HepG2 (cell line): ENCODE measurements at regions not wholly inside any gene's neighbourhood (a gene's known extent, or its start where the extent isn't known, plus 50 kb on each side); places are given as distances from the start of the nearest gene placed in this dataset.

ENCODE experiments used
- ATAC-seq: fragments of 200-7000 bp; cut with Tn5 transposase; 3 replicates; pipeline ENCODE4 v1.9.1; 2020; ENCODE audit warnings: mild to moderate bottlenecking, moderate library complexity
- BruUV-seq: library from RNA; stranded (reverse); fragments of 400-500 nt; replicated peaks from 2 replicates; lab custom pipeline; 2021; lab: Mats Ljungman, UMichigan
- CTCF ChIA-PET: fragments of 300-600 bp; formaldehyde crosslinking; extraction: SDS; loops from one replicate; lab custom pipeline; 2021; ENCODE audit warnings: low total read pairs, inconsistent platforms, low intra/inter-chr PET ratio; lab: Yijun Ruan, JAX
- POLR2A ChIA-PET: fragments of 350-600 bp; sonication (Branson Sonifier 250); formaldehyde crosslinking; loops from one replicate; lab custom pipeline; 2020; ENCODE audit warnings: antibody characterized with exemption, inconsistent platforms; lab: Yijun Ruan, JAX
- DNase-seq: peaks from one replicate; pipeline ENCODE4 v3.0.0-alpha.2; 2015; ENCODE audit warnings: low spot score
- FAIRE-seq: peaks from 3 replicates; lab custom pipeline; 2011; peaks lifted over from hg19 to GRCh38; lab: Jason Lieb, UNC
- H2AFZ ChIP-seq: one replicate; pipeline ENCODE4 v1.6.1; 2011; ENCODE audit warnings: low read length, inconsistent platforms
- H3K27ac ChIP-seq: fragments of 300-600 bp; 3 replicates; pipeline ENCODE4 v1.8.0; 2011; ENCODE audit warnings: mixed run types, mild to moderate bottlenecking, mixed read lengths, low read length, inconsistent platforms; ENCODE audit not compliant: insufficient read depth; ENCODE audit errors: extremely low read length
- H3K27me3 ChIP-seq, 2 experiments: fragments of 200-600 bp in 1 of 2; 2 replicates in 1 of 2; 3 replicates in 1 of 2; pipeline versions ENCODE4 v1.6.0 to v1.8.0; 2011; ENCODE audit warnings: low read length in 2 of 2, mild to moderate bottlenecking in 2 of 2, moderate library complexity in 2 of 2, inconsistent platforms in 1 of 2; ENCODE audit not compliant: insufficient read depth in 2 of 2, control insufficient read depth in 1 of 2
- H3K36me3 ChIP-seq, 2 experiments: fragments of 200-600 bp in 1 of 2; replicated peaks in 1 of 2; 2 replicates in 1 of 2; 3 replicates in 1 of 2; pipeline versions ENCODE4 v1.5.1 to v1.8.0; 2011; ENCODE audit warnings: low read length in 2 of 2, inconsistent platforms in 1 of 2; ENCODE audit not compliant: insufficient read depth in 2 of 2, control insufficient read depth in 1 of 2
- H3K4me1 ChIP-seq: 2 replicates; pipeline ENCODE4 v1.5.1; 2012; ENCODE audit warnings: low read length, inconsistent platforms; ENCODE audit not compliant: insufficient read depth
- H3K4me2 ChIP-seq: 2 replicates; pipeline ENCODE4 v1.6.0; 2011; ENCODE audit warnings: low read depth, low read length, inconsistent platforms
- H3K4me3 ChIP-seq, 3 experiments: fragments of 200-600 bp in 1 of 3; sonication (generic), shearing (Covaris generic) in 1 of 3; replicated peaks in 1 of 3; 2 replicates each; pipeline ENCODE4 v1.5.1; 2011 to 2016; ENCODE audit warnings: low read length in 3 of 3, inconsistent platforms in 2 of 3, low read depth in 2 of 3, mild to moderate bottlenecking in 2 of 3, control low read depth in 1 of 3, mixed read lengths in 1 of 3; ENCODE audit not compliant: insufficient read depth in 1 of 3
- H3K79me2 ChIP-seq: one replicate; pipeline ENCODE4 v1.6.1; 2011; ENCODE audit warnings: low read length, inconsistent platforms; ENCODE audit not compliant: insufficient read depth
- H3K9ac ChIP-seq: 2 replicates; pipeline ENCODE4 v1.6.0; 2011; ENCODE audit warnings: mild to moderate bottlenecking, low read depth, low read length, inconsistent platforms; ENCODE audit not compliant: insufficient read depth
- H3K9me3 ChIP-seq: 2 replicates; pipeline ENCODE4 v1.5.1; 2012; ENCODE audit warnings: mild to moderate bottlenecking, low read length
- H4K20me1 ChIP-seq: 2 replicates; pipeline ENCODE4 v1.6.0; 2011; ENCODE audit warnings: inconsistent platforms, mild to moderate bottlenecking, low read length, moderate library complexity; ENCODE audit not compliant: insufficient read depth
- DRAP1 ChIP-seq: IDR thresholded peaks from 2 replicates; pipeline ENCODE4 v1.6.1; 2016; ENCODE audit warnings: missing genetic modification reagents, missing compliant biosample characterization
- FLYWCH1 ChIP-seq: sonication (generic); formaldehyde crosslinking; IDR thresholded peaks from 2 replicates; pipeline ENCODE4 v1.8.1; 2023; ENCODE audit warnings: mild to moderate bottlenecking, missing genetic modification reagents
- GATA4 ChIP-seq: sonication (generic); IDR thresholded peaks from 2 replicates; pipeline ENCODE4 v1.6.1; 2016; ENCODE audit warnings: antibody characterized with exemption, low read depth, borderline replicate concordance
- GLMP ChIP-seq: sonication (generic); formaldehyde crosslinking; IDR thresholded peaks from 2 replicates; pipeline ENCODE4 v1.9.0; 2021; ENCODE audit warnings: missing genetic modification reagents, mild to moderate bottlenecking, borderline replicate concordance
- IKZF4 ChIP-seq: sonication (generic); formaldehyde crosslinking; IDR thresholded peaks from 2 replicates; pipeline ENCODE4 v1.5.1; 2020; ENCODE audit warnings: borderline replicate concordance, mild to moderate bottlenecking, low read depth, missing genetic modification reagents; ENCODE audit errors: not compliant biosample characterization
- ONECUT2 ChIP-seq: sonication (generic); formaldehyde crosslinking; IDR thresholded peaks from 2 replicates; pipeline ENCODE4 v1.4.0; 2020; ENCODE audit warnings: missing genetic modification reagents
- RNF219 ChIP-seq: sonication (generic); formaldehyde crosslinking; IDR thresholded peaks from 2 replicates; pipeline ENCODE4 v1.5.0; 2020; ENCODE audit warnings: mild to moderate bottlenecking, missing genetic modification reagents
- TAF1 ChIP-seq: sonication (generic); formaldehyde crosslinking; IDR thresholded peaks from 2 replicates; pipeline ENCODE4 v1.4.0; 2020; ENCODE audit warnings: missing genetic modification reagents
- ZMYM2 ChIP-seq: sonication (generic); formaldehyde crosslinking; IDR thresholded peaks from 2 replicates; pipeline ENCODE4 v1.8.0; 2022; ENCODE audit warnings: mild to moderate bottlenecking, missing genetic modification reagents
- ZMYM4 ChIP-seq: sonication (generic); formaldehyde crosslinking; IDR thresholded peaks from 2 replicates; pipeline ENCODE4 v1.8.1; 2023; ENCODE audit warnings: mild to moderate bottlenecking, missing genetic modification reagents
- ZNF142 ChIP-seq: sonication (generic); formaldehyde crosslinking; IDR thresholded peaks from 2 replicates; pipeline ENCODE4 v1.4.0; 2020; ENCODE audit warnings: missing genetic modification reagents
- ZNF3 ChIP-seq: IDR thresholded peaks from 2 replicates; pipeline ENCODE4 v1.7.0; 2017; ENCODE audit warnings: inconsistent platforms
- ZNF556 ChIP-seq: sonication (generic); formaldehyde crosslinking; IDR thresholded peaks from 2 replicates; pipeline ENCODE4 v1.4.0; 2020; ENCODE audit warnings: mild to moderate bottlenecking, missing genetic modification reagents, borderline replicate concordance
- ZNF674 ChIP-seq: sonication (generic); formaldehyde crosslinking; IDR thresholded peaks from 2 replicates; pipeline ENCODE4 v1.5.0; 2020; ENCODE audit warnings: low read depth, mild to moderate bottlenecking, missing genetic modification reagents
- ZNF678 ChIP-seq: sonication (generic); formaldehyde crosslinking; IDR thresholded peaks from 2 replicates; pipeline ENCODE4 v1.4.0; 2020; ENCODE audit warnings: mild to moderate bottlenecking, missing genetic modification reagents
- ZNF891 ChIP-seq: sonication (generic); formaldehyde crosslinking; IDR thresholded peaks from 2 replicates; pipeline ENCODE4 v1.5.0; 2020; ENCODE audit warnings: mild to moderate bottlenecking, missing genetic modification reagents
- WGBS: methylation state at CpG from one replicate; pipeline ENCODE4 v1.1.6; 2017; ENCODE audit warnings: low lambda C conversion rate; 5-methylcytosine and 5-hydroxymethylcytosine counted together
- in situ Hi-C: cut with HindIII; loops from 2 replicates; pipeline ENCODE4 v1.10.0; 2017; ENCODE audit warnings: low pct_unique_long_range_greater_than_20kb; ENCODE audit not compliant: extremely low pct_ligation_motif_present
- intact Hi-C: fragments of 100-400 bp; cut with micrococcal nuclease; formaldehyde crosslinking; loops from one replicate; pipeline ENCODE4 v1.10.0; 2022; ENCODE audit not compliant: unreplicated experiment

GRCh38 chr1:37102656-37103382 lies 68.5 kb upstream of the GRIK3 start:
- no peak for ATAC-seq
- Histone ChIP-seq H4K20me1 (no peaks in the 10 kb centered on the region), H3K36me3 (no peaks in the 10 kb centered on the region), H3K27me3 (no peaks in the 10 kb centered on the region; a peak in 2 of 5 replicates), H3K4me3 (no peak overlapping the region), H3K4me2 (no peak overlapping the region), H3K79me2 (no peaks in the 10 kb centered on the region), H2AFZ (no peak overlapping the region), H3K9ac (no peak overlapping the region), H3K27ac (no peak overlapping the region), H3K4me1 (no peaks in the 10 kb centered on the region), H3K9me3 (no peaks in the 10 kb centered on the region)
- intact Hi-C loops (no loop called here), in situ Hi-C loops (no loop called here)
- POLR2A ChIA-PET = no interaction called here
- FAIRE-seq = no peak
- no peak for DNase-seq
- BruUV-seq = no TSS peak
- CTCF ChIA-PET = no interaction called here
- 0% methylated on average over 2 of the region's 2 CpGs for WGBS
- TF ChIP-seq DRAP1 (CRISPR knock-in tag) = no peak
- no peak for TF ChIP-seq ZNF556 (CRISPR knock-in tag)
- no peak for TF ChIP-seq RNF219
- TF ChIP-seq GLMP = no peak
- no peak for TF ChIP-seq ZMYM4 (CRISPR knock-in tag)
- no peak for TF ChIP-seq FLYWCH1 (CRISPR knock-in tag)
- no peak for TF ChIP-seq ZNF891 (CRISPR knock-in tag)
- no peak for TF ChIP-seq ZMYM2 (CRISPR knock-in tag)
- no peak for TF ChIP-seq IKZF4
- TF ChIP-seq ONECUT2 (CRISPR knock-in tag) = no peak
- TF ChIP-seq ZNF674 = no peak
- TF ChIP-seq ZNF142 = no peak
- TF ChIP-seq ZNF678 (CRISPR knock-in tag) = no peak
- TF ChIP-seq TAF1 (CRISPR knock-in tag) = no peak
- no peak for TF ChIP-seq GATA4
- no peak for TF ChIP-seq ZNF3
